Fibroblast of peridontal ligament (primary cell): ENCODE measurements at regions not wholly inside any gene's neighbourhood (a gene's known extent, or its start where the extent isn't known, plus 50 kb on each side); places are given as distances from the start of the nearest gene placed in this dataset.
"Not testable (repeated sequence)": the region's sequence is repeated elsewhere in the genome, so short reads cannot be mapped to it uniquely, and the experiment has no call there.

Experiments
- DNase-seq: peaks from one replicate; pipeline ENCODE4 v3.0.0-alpha.2; 2010; ENCODE audit errors: extremely low read depth

DNA sequence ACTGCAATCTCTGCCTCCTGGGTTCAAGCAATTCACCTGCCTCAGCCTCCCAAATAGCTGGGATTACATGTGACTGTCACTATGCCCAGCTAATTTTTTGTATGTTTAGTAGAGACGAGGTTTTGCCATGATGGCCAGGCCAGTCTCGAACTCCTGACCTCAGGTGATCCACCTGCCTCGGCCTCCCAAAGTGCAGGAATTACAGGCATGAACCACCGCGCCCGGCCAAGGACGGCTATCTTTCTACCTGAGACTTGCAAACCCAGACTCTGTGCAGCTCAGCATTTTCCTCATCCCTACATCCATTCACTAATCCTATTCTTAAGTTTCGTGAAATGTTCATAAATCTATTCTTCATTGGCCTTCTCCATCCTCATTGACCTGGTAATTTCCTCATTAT is 330.0 kb downstream of the ANTXR2 start:
- DNase-seq = no peak

DNA sequence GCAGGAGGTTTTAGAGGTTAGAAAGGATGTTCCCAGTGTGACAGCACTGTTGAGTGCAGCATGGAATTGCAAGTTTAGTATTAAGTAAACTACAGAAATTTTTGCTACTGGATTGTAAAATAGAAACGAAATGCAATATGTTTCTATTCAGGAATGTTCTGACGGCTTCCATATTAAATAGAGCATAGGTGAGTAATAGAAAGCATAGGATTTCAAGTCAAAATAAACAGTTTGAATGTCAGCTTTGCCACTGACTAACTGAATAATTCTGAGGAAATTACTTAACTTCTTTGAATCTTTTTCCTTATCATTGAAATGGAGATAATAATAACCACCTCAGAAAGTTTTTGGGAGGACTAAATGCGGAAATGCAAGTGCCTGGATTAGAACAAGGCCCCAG is 331.9 kb upstream of the GK2 start:
- no peak for DNase-seq

DNA sequence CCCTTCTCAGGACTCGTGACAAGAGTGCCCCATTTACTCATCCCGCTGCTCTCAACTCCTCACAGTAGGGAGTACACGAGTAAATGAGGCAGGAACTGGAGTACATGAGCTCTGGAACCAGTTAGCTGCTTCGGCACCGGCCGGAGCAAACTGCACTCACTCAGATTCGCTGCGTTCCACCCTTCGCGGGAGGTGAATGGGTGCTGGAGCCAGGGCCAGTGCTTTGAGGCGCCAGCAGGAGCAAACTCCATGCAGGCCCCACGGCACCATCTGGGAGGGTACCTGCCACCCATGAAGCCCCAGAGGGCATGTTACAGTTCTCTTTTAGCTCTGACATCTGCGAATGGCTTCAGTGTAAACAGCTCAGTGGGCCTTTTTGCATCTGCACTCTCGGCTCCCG is 315.5 kb upstream of the GK2 start:
- DNase-seq = no peak

DNA sequence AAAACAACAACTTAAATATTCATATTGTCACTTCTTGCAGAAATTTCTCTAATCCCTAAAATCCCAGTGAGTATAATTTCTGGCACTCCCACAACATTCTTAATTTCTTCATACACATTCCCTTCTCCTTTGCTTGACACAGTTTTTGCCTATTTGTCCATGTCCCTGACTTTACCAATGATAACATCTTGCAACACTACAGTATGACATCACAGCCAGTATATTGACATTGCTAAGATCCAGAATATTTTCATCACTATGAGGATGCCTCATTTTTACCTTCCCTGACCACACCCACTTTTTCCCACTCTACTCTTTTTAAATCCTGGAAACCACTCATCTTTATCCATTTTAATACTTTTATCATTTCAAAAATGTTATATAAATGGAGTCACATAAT is 292.3 kb upstream of the GK2 start:
- DNase-seq = no peak

DNA sequence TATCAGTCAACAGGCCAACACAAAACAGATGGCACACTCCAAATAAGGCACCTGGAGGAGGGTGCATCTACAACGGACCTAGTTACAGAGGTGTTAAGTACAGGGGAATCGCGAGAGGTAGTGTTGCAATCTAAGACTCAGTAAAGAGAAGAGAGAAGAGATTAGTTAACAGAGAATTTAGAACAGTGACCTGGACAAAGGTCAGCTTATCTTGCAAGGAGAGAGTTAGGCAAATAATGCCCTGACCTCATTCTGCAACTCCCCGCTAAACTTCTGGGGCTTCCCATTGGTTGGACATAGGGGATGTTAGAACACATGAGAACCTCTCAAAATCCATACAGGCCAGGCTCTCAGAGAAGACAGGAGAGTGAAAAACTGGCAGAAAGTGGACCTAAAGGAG is 289.4 kb upstream of the GK2 start:
- DNase-seq = no peak

DNA sequence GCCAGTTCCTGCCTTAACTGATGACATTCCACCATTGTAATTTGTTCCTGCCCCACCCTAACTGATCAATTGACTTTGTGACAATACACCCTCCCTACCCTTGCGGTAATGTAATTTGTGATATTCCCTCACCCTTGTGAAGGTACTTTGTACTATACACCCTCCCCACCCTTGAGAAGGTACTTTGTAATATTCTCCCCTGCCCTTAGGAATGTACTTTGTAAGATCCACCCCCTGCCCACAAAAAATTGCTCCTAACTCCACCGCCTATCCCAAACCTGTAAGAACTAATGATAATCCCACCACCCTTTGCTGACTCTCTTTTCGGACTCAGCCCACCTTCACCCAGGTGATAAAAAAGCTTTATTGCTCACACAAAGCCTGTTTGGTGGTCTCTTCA is 288.5 kb upstream of the GK2 start:
- not testable (repeated sequence) for DNase-seq

DNA sequence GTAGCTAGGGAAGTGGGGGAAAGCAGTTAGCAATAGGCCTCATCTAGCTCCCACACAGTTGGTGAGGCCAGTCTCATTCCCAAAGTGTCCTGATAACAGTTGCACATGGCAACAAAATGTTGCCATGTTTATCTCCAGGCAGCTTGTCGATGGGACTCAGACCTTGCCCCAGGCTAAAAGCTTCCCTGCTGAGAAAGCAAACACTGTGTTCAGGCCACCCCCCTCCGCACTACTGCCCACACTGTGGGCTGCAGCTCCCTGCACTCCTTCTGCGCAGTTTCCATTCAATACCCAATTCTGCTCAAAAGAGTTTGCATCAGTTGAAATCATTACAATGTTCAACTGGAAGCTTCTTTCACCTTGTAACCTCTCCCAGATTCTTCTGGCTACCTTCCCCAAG is 287.8 kb upstream of the GK2 start:
- DNase-seq = no peak

DNA sequence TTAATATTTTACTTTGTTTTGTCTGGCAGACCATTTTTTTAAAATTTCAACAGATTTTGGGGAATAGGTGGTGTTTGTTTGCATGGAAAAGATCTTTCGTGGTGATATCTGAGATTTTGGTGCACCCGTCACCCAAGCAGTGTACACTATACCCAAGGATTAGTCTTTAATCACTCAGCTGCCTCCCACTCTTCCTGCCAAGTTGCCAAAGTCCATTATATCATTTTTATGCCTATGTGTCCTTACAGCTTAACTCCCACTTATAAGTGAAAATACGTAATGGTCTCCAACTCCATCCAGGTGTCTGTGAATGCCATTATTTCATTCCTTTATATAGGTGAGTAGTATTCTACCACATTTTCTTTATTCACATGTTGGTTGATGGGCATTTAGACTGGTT is 281.7 kb upstream of the GK2 start:
- no peak for DNase-seq

DNA sequence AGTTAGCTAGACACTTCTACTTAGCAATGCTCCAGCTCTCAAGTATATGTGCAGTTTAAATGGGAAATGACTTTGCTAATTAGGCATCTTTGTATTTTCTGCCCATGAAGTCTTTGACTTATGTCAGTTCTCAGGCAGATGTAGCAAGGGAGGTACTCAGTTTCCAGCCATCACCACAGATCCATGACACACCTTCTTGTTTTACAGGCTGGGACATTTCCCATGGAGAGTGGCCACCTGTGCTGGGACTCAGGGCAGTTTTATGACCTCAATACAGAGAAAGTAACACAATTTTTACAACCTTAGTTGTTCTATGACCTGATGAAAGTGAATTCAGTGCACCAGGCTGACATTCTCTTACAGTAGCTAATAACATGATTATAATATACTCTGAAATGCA is 280.7 kb upstream of the GK2 start:
- no peak for DNase-seq

DNA sequence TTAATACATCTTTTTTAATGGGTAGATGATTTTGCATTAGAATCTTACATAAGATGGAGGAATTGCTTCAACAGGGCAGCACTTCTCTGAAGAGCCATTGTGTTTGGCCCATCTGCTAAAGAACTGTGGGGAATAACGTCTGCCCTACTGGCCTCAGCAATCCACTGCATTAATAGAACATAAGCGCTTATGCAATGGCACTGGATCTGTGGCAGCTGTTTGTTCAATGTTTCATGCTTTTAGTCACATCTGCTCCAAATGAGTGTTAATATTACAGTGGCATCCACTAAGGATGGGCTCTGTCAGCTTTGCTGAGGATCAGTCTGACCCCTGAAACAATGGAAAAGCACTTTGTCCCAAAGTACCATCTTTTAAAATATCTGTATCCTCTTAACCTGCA is 279.0 kb upstream of the GK2 start:
- no peak for DNase-seq

DNA sequence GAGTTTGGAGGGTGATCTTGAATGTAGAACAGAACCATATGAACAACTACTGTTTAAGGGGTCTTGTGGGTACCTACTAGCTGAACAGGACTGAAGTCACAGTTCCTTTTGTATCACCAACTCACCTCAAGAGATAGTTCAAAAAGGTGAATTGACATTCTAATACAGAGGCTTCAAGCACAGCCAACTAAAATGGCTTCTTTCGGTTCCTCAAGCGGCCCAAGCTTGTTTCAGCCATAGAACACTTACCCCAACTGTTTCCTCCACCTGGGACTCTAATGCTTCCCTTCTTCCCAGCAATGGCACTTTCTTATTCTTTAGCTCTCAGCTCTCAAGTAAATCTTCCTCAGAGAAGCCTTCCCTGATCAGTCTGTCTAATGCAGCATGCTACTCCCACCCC is 277.5 kb upstream of the GK2 start:
- DNase-seq = no peak

DNA sequence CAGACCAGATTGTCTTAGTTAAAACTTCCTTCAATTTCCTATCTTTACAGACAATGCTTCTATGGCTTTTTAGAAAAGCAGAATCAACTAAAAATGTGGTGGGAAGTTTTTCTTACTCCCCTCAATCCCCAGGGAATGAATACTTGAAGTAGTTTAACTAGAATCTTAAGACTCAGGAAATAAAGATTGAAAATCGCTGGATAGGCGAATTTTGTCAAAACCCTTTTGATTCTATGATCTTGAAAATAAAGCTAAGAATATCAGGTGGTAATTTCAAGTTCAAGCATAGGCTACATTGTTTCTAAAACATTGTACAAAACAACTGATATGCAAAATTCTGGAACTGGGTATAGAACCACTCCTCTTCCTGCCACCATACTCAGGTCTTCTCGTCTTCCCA is 276.5 kb upstream of the GK2 start:
- peak; percentile 10 for DNase-seq

DNA sequence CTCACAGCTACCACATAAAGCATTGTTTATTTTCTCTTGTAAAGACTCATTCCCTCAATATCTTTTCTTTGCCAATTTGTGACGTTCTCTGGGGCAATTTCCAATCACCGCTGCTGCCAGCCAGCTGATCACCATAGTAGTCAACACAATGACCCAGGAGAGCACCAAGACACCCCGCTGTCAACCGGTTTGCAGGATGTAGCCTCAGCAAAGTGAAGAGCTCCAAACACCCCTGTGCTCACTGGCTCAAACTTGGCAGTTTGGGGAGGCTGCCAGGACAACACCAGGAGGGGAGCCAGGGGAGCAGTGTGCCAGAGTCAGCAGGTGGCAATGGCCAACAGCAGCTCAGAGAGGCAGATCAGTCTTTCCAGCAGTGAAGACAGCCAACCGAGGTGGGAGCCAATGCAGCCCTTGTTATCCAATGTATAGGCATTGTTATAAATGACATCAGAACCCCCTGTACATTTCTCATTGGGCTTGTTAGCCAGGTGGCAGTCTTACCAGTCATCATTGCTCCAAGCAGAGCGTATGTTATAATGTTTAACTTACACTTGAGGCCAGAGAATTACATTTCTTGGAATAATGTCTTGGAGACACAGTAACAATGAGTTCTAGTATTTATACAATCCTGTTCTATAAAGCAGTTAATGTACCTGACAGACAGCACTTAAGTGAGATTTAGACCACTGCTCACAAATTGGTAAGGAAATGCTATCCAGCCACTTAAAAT is 274.9 kb upstream of the GK2 start:
- DNase-seq = peak; percentile 82

DNA sequence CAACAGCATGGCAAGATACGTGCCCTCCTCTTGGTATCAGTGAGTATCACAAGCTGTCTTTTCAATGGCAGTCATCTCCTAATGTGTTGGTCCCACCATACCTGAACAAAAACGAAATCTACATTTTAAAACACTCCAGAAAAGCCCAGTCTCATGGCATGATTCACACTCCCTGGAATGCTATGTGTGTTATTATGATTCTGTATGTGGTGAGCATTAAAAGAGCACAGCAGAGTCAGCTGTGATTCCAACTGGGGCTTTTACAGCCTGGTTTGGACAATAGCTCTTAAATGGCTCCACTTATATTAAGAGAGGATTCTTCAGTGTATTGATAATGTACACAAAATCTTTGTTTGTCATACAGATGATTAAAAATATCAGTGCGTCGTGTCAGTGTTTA is 274.1 kb upstream of the GK2 start:
- DNase-seq = peak; percentile 54

DNA sequence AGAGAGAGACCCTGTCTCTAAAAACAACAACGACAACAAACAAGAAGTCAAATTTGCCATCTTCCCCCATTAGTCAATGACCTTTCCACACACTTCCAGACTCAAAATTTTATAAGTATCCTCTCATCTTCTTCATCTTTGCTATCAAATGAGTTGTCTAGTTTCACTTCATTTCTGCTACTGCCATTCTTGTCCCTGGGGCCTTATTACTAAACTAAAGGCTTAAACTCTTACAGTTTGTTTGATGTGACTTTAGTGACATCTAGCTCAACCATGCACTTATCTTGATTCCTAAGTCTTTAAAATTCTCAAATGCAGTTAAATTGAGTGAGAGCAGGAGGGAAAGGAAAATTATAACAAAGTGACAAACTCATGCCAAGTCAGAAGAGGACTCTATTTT is 271.8 kb upstream of the GK2 start:
- DNase-seq = no peak

DNA sequence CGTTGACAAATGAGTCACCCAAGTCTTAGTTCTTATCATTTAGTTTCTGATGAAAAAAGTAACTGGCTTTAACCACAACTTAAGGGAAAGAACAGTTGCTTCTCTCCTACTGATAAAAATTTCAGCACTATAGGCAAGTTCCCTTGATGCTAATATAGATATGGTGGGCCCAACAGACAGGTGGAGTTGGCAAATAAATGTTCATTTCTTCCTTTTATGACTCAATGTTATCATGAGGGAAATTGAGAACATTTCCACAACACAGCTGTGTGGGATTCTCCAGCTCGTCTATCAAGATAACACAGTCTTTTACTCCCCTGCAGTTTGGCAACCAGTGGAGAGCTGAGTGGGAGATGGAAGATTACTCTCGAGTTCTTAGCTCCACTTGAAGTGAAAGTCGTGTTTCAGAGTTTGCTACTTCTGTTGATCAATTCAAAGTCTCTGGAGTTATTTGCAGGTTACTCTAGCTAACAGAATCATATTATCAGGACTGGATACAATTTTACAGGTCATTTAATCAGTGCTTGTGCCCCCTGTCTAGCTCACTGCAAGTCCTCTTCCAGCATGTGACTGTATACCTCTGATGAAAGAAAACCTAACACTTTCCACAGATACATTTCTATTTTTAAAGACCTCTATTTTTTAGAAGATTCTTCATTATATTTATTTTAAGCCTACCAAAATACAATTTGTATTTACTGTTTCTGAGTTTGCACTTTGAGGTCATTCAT is 270.6 kb upstream of the GK2 start:
- DNase-seq = no peak

DNA sequence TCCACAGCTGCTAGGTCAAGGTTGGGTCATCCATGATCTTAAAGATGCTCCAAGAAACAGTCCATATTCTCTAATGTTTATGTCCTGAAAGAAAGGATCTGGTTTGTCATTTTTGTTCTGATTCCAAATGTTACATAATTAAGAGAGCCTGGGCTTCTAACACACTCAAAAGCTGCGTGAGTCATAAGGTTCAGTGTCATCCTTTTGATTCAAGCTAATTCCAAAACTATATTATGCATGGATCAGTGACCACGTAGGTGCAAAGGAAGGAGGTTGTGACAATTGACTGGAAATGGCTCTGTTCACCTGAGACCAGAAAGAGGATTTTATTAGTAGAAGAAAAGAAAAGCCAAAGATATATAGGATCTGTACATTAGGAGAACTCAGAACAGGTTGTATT is 268.7 kb upstream of the GK2 start:
- DNase-seq = no peak

DNA sequence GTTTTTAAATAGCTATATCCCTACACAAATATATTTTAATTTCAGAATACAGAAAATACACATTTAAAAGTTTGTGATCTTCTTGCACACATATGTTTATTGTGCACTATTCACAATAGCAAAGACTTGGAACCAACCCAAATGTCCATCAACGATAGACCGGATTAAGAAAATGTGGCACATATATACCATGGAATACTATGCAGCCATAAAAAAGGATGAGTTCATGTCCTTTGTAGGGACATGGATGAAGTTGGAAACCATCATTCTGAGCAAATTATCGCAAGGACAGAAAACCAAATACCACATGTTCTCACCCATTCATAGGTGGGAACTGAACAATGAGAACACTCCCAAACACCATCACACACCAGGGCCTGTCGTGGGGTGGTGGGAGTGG is 266.9 kb upstream of the GK2 start:
- DNase-seq = not testable (repeated sequence)

DNA sequence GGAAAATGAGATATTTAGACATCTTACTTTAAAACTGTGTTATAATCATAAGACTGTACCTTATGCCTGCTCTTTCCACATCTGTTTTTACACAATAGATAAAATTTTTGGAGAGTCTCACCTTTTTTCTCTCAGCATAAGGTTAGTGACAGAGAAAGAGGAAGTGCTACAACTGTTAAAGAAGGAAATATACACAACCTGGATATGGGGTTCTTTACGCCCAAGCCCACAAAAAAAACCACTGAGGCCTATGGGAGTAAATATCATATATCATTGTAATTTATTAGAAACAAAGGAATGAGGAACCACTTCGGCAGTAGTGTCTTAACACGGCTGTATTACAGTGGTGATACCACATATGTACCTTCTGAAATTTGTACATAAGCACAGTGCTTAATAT is 265.9 kb upstream of the GK2 start:
- DNase-seq = no peak

DNA sequence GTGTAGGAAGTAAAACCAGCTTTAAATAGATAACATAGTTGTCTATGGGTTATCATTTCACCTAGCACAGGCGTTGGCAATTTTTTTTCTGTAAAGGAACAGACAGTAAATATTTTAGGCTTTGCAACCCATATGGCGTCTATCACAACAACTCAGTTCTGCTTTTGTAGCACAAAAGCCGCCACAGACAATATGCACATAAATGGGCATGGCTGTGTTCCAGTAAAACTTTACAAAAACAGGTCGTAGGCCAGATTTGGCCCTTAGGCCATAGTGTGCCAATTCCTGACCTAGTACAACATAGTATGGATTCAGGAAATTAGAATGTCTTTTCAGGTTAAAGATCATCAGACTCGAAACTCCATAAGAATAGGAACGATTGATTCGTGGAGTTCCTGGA is 265.3 kb upstream of the GK2 start:
- DNase-seq = no peak

DNA sequence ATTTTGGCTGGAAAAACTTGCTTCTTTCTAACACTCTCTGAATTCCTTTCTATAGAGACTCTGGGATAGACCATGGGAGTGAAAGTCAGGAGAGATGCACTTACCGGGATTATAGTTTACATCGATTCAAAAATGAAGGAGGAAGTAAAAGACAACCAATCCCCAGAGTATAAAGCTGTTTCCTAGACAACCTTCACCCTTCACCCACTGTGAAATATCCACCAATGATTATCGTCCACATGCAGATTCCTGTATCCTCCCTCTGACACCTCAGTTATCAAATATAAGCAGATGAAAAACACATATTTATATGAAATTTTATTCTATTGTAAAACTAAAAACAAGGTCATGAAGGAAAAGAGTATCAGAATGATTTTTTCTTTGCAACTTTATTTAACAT is 258.8 kb upstream of the GK2 start:
- no peak for DNase-seq

DNA sequence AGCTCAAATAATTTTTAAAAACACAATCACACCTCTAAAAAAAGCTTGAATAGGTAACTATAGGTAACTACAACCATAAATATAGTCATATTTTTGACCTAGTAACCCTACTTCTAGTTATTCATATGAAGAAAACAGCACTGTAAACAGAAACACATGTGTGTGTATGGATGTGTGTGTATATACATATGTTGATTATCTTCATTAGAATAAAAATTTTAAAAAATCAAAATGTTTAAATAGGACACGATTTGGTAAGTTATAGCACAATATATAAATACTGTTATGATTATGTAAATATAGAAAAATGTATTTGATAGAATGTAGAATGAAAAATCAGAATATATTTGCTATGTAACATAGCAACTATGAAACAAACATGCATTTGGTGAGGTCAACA is 258.1 kb upstream of the GK2 start:
- DNase-seq = no peak

DNA sequence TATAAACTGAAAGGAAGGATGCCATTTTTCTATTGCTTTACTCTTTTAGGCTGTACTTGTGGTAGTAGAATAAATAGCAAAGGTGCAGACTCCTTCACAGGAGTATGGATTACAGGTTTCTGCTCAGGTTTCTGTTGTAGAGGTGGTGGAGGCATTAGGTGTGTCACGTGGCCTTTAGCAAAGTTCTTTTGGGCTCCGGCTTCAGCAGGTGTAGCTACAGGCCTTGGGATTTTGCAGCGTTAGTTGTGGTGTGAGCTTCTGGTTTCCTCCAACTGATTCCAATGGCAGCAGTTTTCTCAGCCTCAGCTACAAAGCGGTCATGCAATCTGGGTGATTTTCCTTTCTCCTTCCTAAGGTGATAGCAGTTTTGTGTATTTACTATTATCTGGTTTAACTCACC is 255.8 kb upstream of the GK2 start:
- DNase-seq = no peak

DNA sequence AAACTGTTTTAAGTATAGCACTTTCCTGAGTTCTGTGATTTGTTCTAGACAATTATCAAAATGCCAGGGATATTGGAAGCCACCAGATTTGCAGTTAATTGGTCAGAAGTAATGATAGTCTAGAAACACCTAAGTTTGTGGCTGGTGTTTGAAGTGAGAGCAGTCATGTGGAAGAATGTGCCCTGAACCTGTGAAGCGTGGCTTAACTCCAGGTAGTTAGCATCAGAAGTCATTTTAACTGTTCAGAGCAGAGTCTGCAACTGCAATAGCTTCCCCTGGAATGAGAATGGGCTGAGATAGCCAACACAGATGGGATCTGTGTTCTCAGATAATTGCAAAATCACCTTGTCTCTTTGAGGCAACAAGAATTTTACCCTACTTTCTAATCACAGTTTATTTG is 255.1 kb upstream of the GK2 start:
- DNase-seq = no peak
